Activated naive CD4-positive, alpha-beta T cell treated with anti-CD3 and anti-CD28 coated beads, Interleukin-2, amount 10 ng/mL, durations not matched to agents 7 days and 5 days (primary cell): ENCODE measurements at regions not wholly inside any gene's neighbourhood (a gene's known extent, or its start where the extent isn't known, plus 50 kb on each side); places are given as distances from the start of the nearest gene placed in this dataset.
"Not testable (repeated sequence)": the region's sequence is repeated elsewhere in the genome, so short reads cannot be mapped to it uniquely, and the experiment has no call there.

Experiments
- CTCF ChIA-PET: fragments of 350-600 bp; sonication (Branson Sonifier 250); formaldehyde crosslinking; loops from one replicate; lab custom pipeline; 2021; ENCODE audit warnings: antibody characterized with exemption; lab: Charles Lee
- DNase-seq: peaks from one replicate; pipeline ENCODE4 v3.0.0-alpha.2; 2020
- H3K27ac Mint-ChIP-seq: one replicate; pipeline ENCODE4 v1.8.0; 2021; ENCODE audit warnings: mild to moderate bottlenecking, moderate library complexity, mixed read lengths
- H3K27me3 Mint-ChIP-seq: one replicate; pipeline ENCODE4 v1.8.0; 2021; ENCODE audit warnings: mild to moderate bottlenecking, mixed read lengths
- H3K36me3 Mint-ChIP-seq: one replicate; pipeline ENCODE4 v1.8.0; 2021; ENCODE audit warnings: mixed read lengths
- H3K4me1 Mint-ChIP-seq: one replicate; pipeline ENCODE4 v1.8.0; 2021; ENCODE audit warnings: mixed read lengths
- H3K4me3 Mint-ChIP-seq: one replicate; pipeline ENCODE4 v1.8.0; 2021; ENCODE audit warnings: mild to moderate bottlenecking, moderate library complexity, mixed read lengths
- H3K9me3 Mint-ChIP-seq: one replicate; pipeline ENCODE4 v1.8.0; 2021; ENCODE audit warnings: mixed read lengths

- H3K4me1 Mint-ChIP-seq = peaks cover 69% of the 10 kb centered on the region
These were observed 109.7 kb upstream of the KLF12 start for GRCh38 chr13:74243637-74244526.

GRCh38 chr13:74241343-74241742, 107.1 kb upstream of the KLF12 start:
- H3K9me3 Mint-ChIP-seq = peaks cover 20% of the 10 kb centered on the region
- H3K4me1 Mint-ChIP-seq = peaks cover 46% of the 10 kb centered on the region
- DNase-seq, H3K4me3 Mint-ChIP-seq, H3K27ac Mint-ChIP-seq, H3K27me3 Mint-ChIP-seq, CTCF ChIA-PET: not testable (repeated sequence)
- peaks cover 22% of the 10 kb centered on the region for H3K36me3 Mint-ChIP-seq

More at GRCh38 chr13:74243637-74244526, 109.7 kb upstream of the KLF12 start:
- CTCF ChIA-PET = interaction anchor here (1.0 to 1.4 kb wide), 2 partner anchors 14 to 43 kb away, joined by 3 to 4 read pairs; no protein-coding TSS in a partner anchor
- Mint-ChIP-seq H3K27ac (peak overlapping the region; percentile 92), H3K9me3 (peaks cover 27% of the 10 kb centered on the region), H3K36me3 (peaks cover 25% of the 10 kb centered on the region), H3K4me3 (peak overlapping the region; percentile 18), H3K27me3 (peaks cover 4% of the 10 kb centered on the region)
- DNase-seq = no peak

GRCh38 chr13:74230984-74231501, 96.8 kb upstream of the KLF12 start:
- peak overlapping the region; percentile 50 for H3K4me3 Mint-ChIP-seq
- H3K9me3 Mint-ChIP-seq = peaks cover 15% of the 10 kb centered on the region
- CTCF ChIA-PET = interaction anchor here (0.6 to 1.2 kb wide), 2 partner anchors 11 to 79 kb away, joined by 3 read pairs; no protein-coding TSS in a partner anchor
- peaks cover 13% of the 10 kb centered on the region for H3K36me3 Mint-ChIP-seq
- H3K4me1 Mint-ChIP-seq = peaks cover 32% of the 10 kb centered on the region
- peak overlapping the region; percentile 92 for H3K27ac Mint-ChIP-seq
- H3K27me3 Mint-ChIP-seq = no peaks in the 10 kb centered on the region
- DNase-seq = no peak

GRCh38 chr13:74229242-74229641, 95.0 kb upstream of the KLF12 start:
- no peak overlapping the region for H3K4me3 Mint-ChIP-seq
- DNase-seq = no peak
- CTCF ChIA-PET = no interaction called here

GRCh38 chr13:74227476-74228158, 93.4 kb upstream of the KLF12 start:
- H3K27me3 Mint-ChIP-seq = no peaks in the 10 kb centered on the region

More at GRCh38 chr13:74229242-74229641, 95.0 kb upstream of the KLF12 start:
- Mint-ChIP-seq H3K27ac (no peak overlapping the region), H3K9me3 (peaks cover 15% of the 10 kb centered on the region), H3K36me3 (peaks cover 13% of the 10 kb centered on the region), H3K27me3 (no peaks in the 10 kb centered on the region), H3K4me1 (peaks cover 32% of the 10 kb centered on the region)

GRCh38 chr13:74226791-74227475, 92.7 kb upstream of the KLF12 start:
- Mint-ChIP-seq H3K27ac (no peak overlapping the region), H3K4me1 (peaks cover 23% of the 10 kb centered on the region), H3K4me3 (no peak overlapping the region), H3K27me3 (no peaks in the 10 kb centered on the region), H3K9me3 (peaks cover 15% of the 10 kb centered on the region), H3K36me3 (peaks cover 13% of the 10 kb centered on the region)
- CTCF ChIA-PET = interaction anchor here (0.6 kb wide), 1 partner anchor 66 kb away, joined by 3 read pairs; no protein-coding TSS in a partner anchor
- DNase-seq = no peak

More at GRCh38 chr13:74227476-74228158, 93.4 kb upstream of the KLF12 start:
- CTCF ChIA-PET = interaction anchor here (1.1 kb wide), 1 partner anchor 59 kb away, joined by 3 read pairs; no protein-coding TSS in a partner anchor
- no peak for DNase-seq
- no peak overlapping the region for H3K27ac Mint-ChIP-seq
- no peak overlapping the region for H3K4me3 Mint-ChIP-seq
- peaks cover 15% of the 10 kb centered on the region for H3K9me3 Mint-ChIP-seq
- peaks cover 28% of the 10 kb centered on the region for H3K4me1 Mint-ChIP-seq
- H3K36me3 Mint-ChIP-seq = peaks cover 13% of the 10 kb centered on the region

GRCh38 chr13:74221752-74222151, 87.5 kb upstream of the KLF12 start:
- no peak overlapping the region for H3K4me3 Mint-ChIP-seq
- H3K27ac Mint-ChIP-seq = no peak overlapping the region
- no peaks in the 10 kb centered on the region for H3K36me3 Mint-ChIP-seq
- H3K9me3 Mint-ChIP-seq = peaks cover 2% of the 10 kb centered on the region
- peaks cover 7% of the 10 kb centered on the region for H3K4me1 Mint-ChIP-seq
- no peaks in the 10 kb centered on the region for H3K27me3 Mint-ChIP-seq
- CTCF ChIA-PET = interaction anchor here (1.1 kb wide), 1 partner anchor 63 kb away, joined by 4 read pairs; no protein-coding TSS in a partner anchor
- DNase-seq = no peak

GRCh38 chr13:74219566-74219965, 85.4 kb upstream of the KLF12 start:
- H3K27ac Mint-ChIP-seq = no peak overlapping the region
- DNase-seq = no peak
- H3K27me3 Mint-ChIP-seq = no peaks in the 10 kb centered on the region
- H3K9me3 Mint-ChIP-seq = peaks cover 2% of the 10 kb centered on the region
- H3K4me1 Mint-ChIP-seq = peaks cover 14% of the 10 kb centered on the region
- CTCF ChIA-PET = interaction anchor here (1.6 kb wide), 1 partner anchor 12 kb away, joined by 3 read pairs; no protein-coding TSS in a partner anchor
- H3K36me3 Mint-ChIP-seq = no peaks in the 10 kb centered on the region
- H3K4me3 Mint-ChIP-seq = no peak overlapping the region

- Mint-ChIP-seq H3K4me3 (no peak overlapping the region), H3K27me3 (no peaks in the 10 kb centered on the region), H3K4me1 (peaks cover 16% of the 10 kb centered on the region), H3K9me3 (peaks cover 5% of the 10 kb centered on the region), H3K27ac (no peak overlapping the region), H3K36me3 (no peaks in the 10 kb centered on the region)
- CTCF ChIA-PET = interaction anchor here (1.1 kb wide), 1 partner anchor 69 kb away, joined by 4 read pairs; no protein-coding TSS in a partner anchor
- no peak for DNase-seq
These were observed 84.1 kb upstream of the KLF12 start for GRCh38 chr13:74218291-74218690.

GRCh38 chr13:74217811-74218210, 83.6 kb upstream of the KLF12 start:
- Mint-ChIP-seq H3K4me3 (no peak overlapping the region), H3K9me3 (peaks cover 5% of the 10 kb centered on the region), H3K36me3 (no peaks in the 10 kb centered on the region), H3K27ac (no peak overlapping the region), H3K4me1 (peaks cover 16% of the 10 kb centered on the region), H3K27me3 (no peaks in the 10 kb centered on the region)
- CTCF ChIA-PET = interaction anchor here (1.1 kb wide), 1 partner anchor 69 kb away, joined by 4 read pairs; no protein-coding TSS in a partner anchor
- DNase-seq = no peak

GRCh38 chr13:74215420-74215819, 81.2 kb upstream of the KLF12 start:
- DNase-seq = no peak
- H3K27me3 Mint-ChIP-seq = no peaks in the 10 kb centered on the region
- peaks cover 2% of the 10 kb centered on the region for H3K9me3 Mint-ChIP-seq
- no peak overlapping the region for H3K4me3 Mint-ChIP-seq
- peaks cover 16% of the 10 kb centered on the region for H3K4me1 Mint-ChIP-seq
- H3K27ac Mint-ChIP-seq = no peak overlapping the region
- CTCF ChIA-PET = no interaction called here
- no peaks in the 10 kb centered on the region for H3K36me3 Mint-ChIP-seq

- Mint-ChIP-seq H3K27me3 (no peaks in the 10 kb centered on the region), H3K36me3 (no peaks in the 10 kb centered on the region), H3K9me3 (peaks cover 2% of the 10 kb centered on the region), H3K4me3 (no peak overlapping the region), H3K4me1 (peaks cover 16% of the 10 kb centered on the region), H3K27ac (no peak overlapping the region)
- CTCF ChIA-PET = no interaction called here
- no peak for DNase-seq
These were observed 80.1 kb upstream of the KLF12 start for GRCh38 chr13:74214321-74214720.

GRCh38 chr13:74210693-74211393, 76.6 kb upstream of the KLF12 start:
- no peaks in the 10 kb centered on the region for H3K36me3 Mint-ChIP-seq
- CTCF ChIA-PET = no interaction called here
- no peak for DNase-seq
- no peaks in the 10 kb centered on the region for H3K27me3 Mint-ChIP-seq
- H3K27ac Mint-ChIP-seq = no peak overlapping the region
- peaks cover 8% of the 10 kb centered on the region for H3K4me1 Mint-ChIP-seq
- no peak overlapping the region for H3K4me3 Mint-ChIP-seq
- peaks cover 2% of the 10 kb centered on the region for H3K9me3 Mint-ChIP-seq
